ENCODE measurements at regions not wholly inside any gene's neighbourhood (a gene's known extent, or its start where the extent isn't known, plus 50 kb on each side); places are given as distances from the start of the nearest gene placed in this dataset.

GRCh38 chr22:48841881-48842582, 985.6 kb downstream of the BRD1 start:
- TF ChIP-seq ZFP41 (tag by site-specific recombination; IDR thresholded peaks at IDR 0.05; ENCODE audit: borderline replicate concordance) (no peak), ZNF184 (tag by site-specific recombination; IDR thresholded peaks at IDR 0.05) (no peak), ZNF692 (tag by site-specific recombination; IDR thresholded peaks at IDR 0.05) (no peak), PRDM1 (tag by site-specific recombination; IDR thresholded peaks at IDR 0.05) (no peak), ZNF791 (tag by site-specific recombination; IDR thresholded peaks at IDR 0.05) (no peak), REST (tag by site-specific recombination; IDR thresholded peaks at IDR 0.05) (no peak), ZNF26 (tag by site-specific recombination; IDR thresholded peaks at IDR 0.05) (no peak), ZNF626 (tag by site-specific recombination; IDR thresholded peaks at IDR 0.05) (no peak), ZNF121 (tag by site-specific recombination; IDR thresholded peaks at IDR 0.05) (no peak), ZBTB10 (tag by site-specific recombination; IDR thresholded peaks at IDR 0.05) (no peak), PRDM10 (tag by site-specific recombination; IDR thresholded peaks at IDR 0.05) (no peak), KLF1 (tag by site-specific recombination; IDR thresholded peaks at IDR 0.05) (no peak), ATF2 (tag by site-specific recombination; IDR thresholded peaks at IDR 0.05; ENCODE audit: low read depth) (no peak)
